Muscle layer of colon (tissue), 2 donors: ENCODE measurements at regions not wholly inside any gene's neighbourhood (a gene's known extent, or its start where the extent isn't known, plus 50 kb on each side); places are given as distances from the start of the nearest gene placed in this dataset.

Experiments used
- H3K27ac ChIP-seq: one replicate; pipeline ENCODE4 v1.7.0; 2013; ENCODE audit warnings: low read depth, mild to moderate bottlenecking, low read length, moderate library complexity
- H3K27me3 ChIP-seq, 2 donors: one replicate each; pipeline ENCODE4 v1.7.0; 2013; ENCODE audit warnings: low read length in 2 of 2, mild to moderate bottlenecking in 2 of 2; ENCODE audit not compliant: insufficient read depth in 2 of 2, control insufficient read depth in 1 of 2
- H3K36me3 ChIP-seq: one replicate; pipeline ENCODE4 v1.7.0; 2013; ENCODE audit warnings: mild to moderate bottlenecking, low read length; ENCODE audit not compliant: insufficient read depth
- H3K4me1 ChIP-seq: one replicate; pipeline ENCODE4 v1.7.0; 2013; ENCODE audit warnings: mild to moderate bottlenecking, low read length; ENCODE audit not compliant: insufficient read depth
- H3K4me3 ChIP-seq, 2 donors: one replicate each; pipeline ENCODE4 v1.7.0; 2013; ENCODE audit warnings: low read length in 2 of 2, low read depth in 1 of 2, mild to moderate bottlenecking in 1 of 2, moderate library complexity in 1 of 2
- H3K9ac ChIP-seq: one replicate; pipeline ENCODE4 v1.7.0; 2013; ENCODE audit warnings: low read length
- H3K9me3 ChIP-seq: one replicate; pipeline ENCODE4 v1.7.0; 2013; ENCODE audit warnings: mild to moderate bottlenecking, low read length
- donor health status: abdominal sarcoma.
- donor health status: Adenocarcinoma of cecum.

GRCh38 chr7:108771853-108772252, 202.2 kb downstream of the DNAJB9 start:
- Histone ChIP-seq H3K4me3 (no peak overlapping the region), H3K36me3 (no peaks in the 10 kb centered on the region), H3K27me3 (no peaks in the 10 kb centered on the region), H3K27ac (no peak overlapping the region), H3K4me1 (no peaks in the 10 kb centered on the region), H3K9ac (no peak overlapping the region), H3K9me3 (no peaks in the 10 kb centered on the region)

GRCh38 chr7:108777966-108778365, 208.3 kb downstream of the DNAJB9 start:
- no peak overlapping the region for H3K9ac ChIP-seq

GRCh38 chr7:108789451-108789850, 219.8 kb downstream of the DNAJB9 start:
- Histone ChIP-seq H3K9ac (no peak overlapping the region), H3K4me1 (no peaks in the 10 kb centered on the region), H3K9me3 (no peaks in the 10 kb centered on the region), H3K36me3 (no peaks in the 10 kb centered on the region), H3K27ac (no peak overlapping the region), H3K4me3 (no peak overlapping the region), H3K27me3 (no peaks in the 10 kb centered on the region)

More at GRCh38 chr7:108777966-108778365, 208.3 kb downstream of the DNAJB9 start:
- H3K27me3 ChIP-seq: no peaks in the 10 kb centered on the region
- no peak overlapping the region for H3K27ac ChIP-seq
- H3K4me1 ChIP-seq: no peaks in the 10 kb centered on the region
- no peaks in the 10 kb centered on the region for H3K9me3 ChIP-seq
- H3K36me3 ChIP-seq: no peaks in the 10 kb centered on the region
- no peak overlapping the region for H3K4me3 ChIP-seq

- H3K9me3 ChIP-seq: no peaks in the 10 kb centered on the region
- no peak overlapping the region for H3K4me3 ChIP-seq
- no peak overlapping the region for H3K9ac ChIP-seq
- H3K27me3 ChIP-seq: no peaks in the 10 kb centered on the region
- H3K36me3 ChIP-seq: no peaks in the 10 kb centered on the region
- H3K27ac ChIP-seq: no peak overlapping the region
- H3K4me1 ChIP-seq: no peaks in the 10 kb centered on the region
These were observed 224.8 kb downstream of the DNAJB9 start for GRCh38 chr7:108794466-108794865.

GRCh38 chr7:108802650-108803049, 233.0 kb downstream of the DNAJB9 start:
- Histone ChIP-seq H3K9ac (no peak overlapping the region), H3K9me3 (no peaks in the 10 kb centered on the region), H3K27me3 (no peaks in the 10 kb centered on the region), H3K4me1 (no peaks in the 10 kb centered on the region), H3K36me3 (no peaks in the 10 kb centered on the region), H3K27ac (no peak overlapping the region), H3K4me3 (no peak overlapping the region)

- Histone ChIP-seq H3K36me3 (no peaks in the 10 kb centered on the region), H3K9me3 (no peaks in the 10 kb centered on the region), H3K4me1 (no peaks in the 10 kb centered on the region), H3K27me3 (no peaks in the 10 kb centered on the region), H3K27ac (no peak overlapping the region), H3K9ac (no peak overlapping the region), H3K4me3 (no peak overlapping the region)
These were observed 236.2 kb downstream of the DNAJB9 start for GRCh38 chr7:108805808-108806397.

GRCh38 chr7:108808549-108809266, 239.0 kb downstream of the DNAJB9 start:
- Histone ChIP-seq H3K27me3 (no peaks in the 10 kb centered on the region), H3K27ac (no peak overlapping the region), H3K9ac (no peak overlapping the region), H3K36me3 (no peaks in the 10 kb centered on the region), H3K4me1 (no peaks in the 10 kb centered on the region), H3K9me3 (no peaks in the 10 kb centered on the region), H3K4me3 (no peak overlapping the region)

GRCh38 chr7:108809356-108809755, 239.7 kb downstream of the DNAJB9 start:
- Histone ChIP-seq H3K9me3 (no peaks in the 10 kb centered on the region), H3K27me3 (no peaks in the 10 kb centered on the region), H3K4me3 (no peak overlapping the region), H3K9ac (no peak overlapping the region), H3K36me3 (no peaks in the 10 kb centered on the region), H3K27ac (no peak overlapping the region), H3K4me1 (no peaks in the 10 kb centered on the region)

GRCh38 chr7:108810756-108811385, 241.2 kb downstream of the DNAJB9 start:
- Histone ChIP-seq H3K27me3 (no peaks in the 10 kb centered on the region), H3K4me3 (no peak overlapping the region), H3K27ac (no peak overlapping the region), H3K9ac (no peak overlapping the region), H3K9me3 (no peaks in the 10 kb centered on the region), H3K36me3 (no peaks in the 10 kb centered on the region), H3K4me1 (no peaks in the 10 kb centered on the region)

GRCh38 chr7:108813251-108814014, 243.8 kb downstream of the DNAJB9 start:
- Histone ChIP-seq H3K36me3 (no peaks in the 10 kb centered on the region), H3K9me3 (no peaks in the 10 kb centered on the region), H3K27me3 (no peaks in the 10 kb centered on the region), H3K9ac (no peak overlapping the region), H3K27ac (no peak overlapping the region), H3K4me3 (no peak overlapping the region), H3K4me1 (no peaks in the 10 kb centered on the region)

- Histone ChIP-seq H3K9ac (no peak overlapping the region), H3K27me3 (no peaks in the 10 kb centered on the region), H3K27ac (no peak overlapping the region), H3K4me3 (no peak overlapping the region), H3K4me1 (no peaks in the 10 kb centered on the region), H3K36me3 (no peaks in the 10 kb centered on the region), H3K9me3 (no peaks in the 10 kb centered on the region)
These were observed 246.1 kb downstream of the DNAJB9 start for GRCh38 chr7:108815815-108816214.
